Uterus (tissue), 2 donors: ENCODE measurements at regions not wholly inside any gene's neighbourhood (a gene's known extent, or its start where the extent isn't known, plus 50 kb on each side); places are given as distances from the start of the nearest gene placed in this dataset.

ENCODE experiments used
- POLR2A ChIP-seq, 2 donors: fragments of 450-650 bp; IDR thresholded peaks; one replicate each; pipeline ENCODE4 v1.6.1; 2016; ENCODE audit warnings: antibody characterized with exemption in 2 of 2, mild to moderate bottlenecking in 1 of 2, moderate library complexity in 1 of 2
- TF ChIP-seq, protein P1 (sequence below), 4 experiments: fragments of 200-600 bp in 2 of 4; fragments of 450-650 bp in 2 of 4; sonication (generic) in 2 of 4; IDR thresholded peaks; one replicate each; pipeline ENCODE4 v1.5.1; 2016 to 2019; ENCODE audit warnings: antibody characterized with exemption in 4 of 4, mild to moderate bottlenecking in 2 of 4, moderate library complexity in 1 of 4

DNA sequence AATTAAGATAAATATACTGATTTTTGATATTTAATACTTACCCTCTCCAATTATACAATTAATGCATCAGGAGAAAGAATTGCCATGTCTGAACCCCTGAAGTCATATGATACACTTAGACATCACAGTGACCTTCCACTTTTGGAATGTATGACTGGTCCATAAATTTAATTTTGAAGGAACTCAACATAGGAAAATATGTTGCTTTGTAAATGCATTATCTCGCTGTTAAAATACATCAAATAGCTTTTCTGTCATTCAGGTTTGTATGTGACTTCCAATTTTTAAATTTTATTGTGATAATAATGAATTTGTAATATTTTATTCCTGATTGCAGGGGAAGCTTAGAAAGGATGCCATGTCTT is 631.9 kb upstream of the ANKRD30A start:
- TF ChIP-seq, protein P1, sequence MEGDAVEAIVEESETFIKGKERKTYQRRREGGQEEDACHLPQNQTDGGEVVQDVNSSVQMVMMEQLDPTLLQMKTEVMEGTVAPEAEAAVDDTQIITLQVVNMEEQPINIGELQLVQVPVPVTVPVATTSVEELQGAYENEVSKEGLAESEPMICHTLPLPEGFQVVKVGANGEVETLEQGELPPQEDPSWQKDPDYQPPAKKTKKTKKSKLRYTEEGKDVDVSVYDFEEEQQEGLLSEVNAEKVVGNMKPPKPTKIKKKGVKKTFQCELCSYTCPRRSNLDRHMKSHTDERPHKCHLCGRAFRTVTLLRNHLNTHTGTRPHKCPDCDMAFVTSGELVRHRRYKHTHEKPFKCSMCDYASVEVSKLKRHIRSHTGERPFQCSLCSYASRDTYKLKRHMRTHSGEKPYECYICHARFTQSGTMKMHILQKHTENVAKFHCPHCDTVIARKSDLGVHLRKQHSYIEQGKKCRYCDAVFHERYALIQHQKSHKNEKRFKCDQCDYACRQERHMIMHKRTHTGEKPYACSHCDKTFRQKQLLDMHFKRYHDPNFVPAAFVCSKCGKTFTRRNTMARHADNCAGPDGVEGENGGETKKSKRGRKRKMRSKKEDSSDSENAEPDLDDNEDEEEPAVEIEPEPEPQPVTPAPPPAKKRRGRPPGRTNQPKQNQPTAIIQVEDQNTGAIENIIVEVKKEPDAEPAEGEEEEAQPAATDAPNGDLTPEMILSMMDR (IDR thresholded peaks at IDR 0.05) = no peak
- no peak for TF ChIP-seq POLR2A (IDR thresholded peaks at IDR 0.05)
